Liver (tissue), 8 donors: ENCODE measurements at regions not wholly inside any gene's neighbourhood (a gene's known extent, or its start where the extent isn't known, plus 50 kb on each side); places are given as distances from the start of the nearest gene placed in this dataset.

Experiments used
- DNase-seq: peaks from one replicate; pipeline ENCODE4 v3.0.0-alpha.2; 2017; ENCODE audit warnings: low spot score
- H3K27ac ChIP-seq, 2 donors: one replicate each; pipeline ENCODE4 v1.7.0; 2013; ENCODE audit warnings: inconsistent platforms in 2 of 2, low read length in 2 of 2, control low read depth in 1 of 2, low read depth in 1 of 2, mild to moderate bottlenecking in 1 of 2
- H3K27me3 ChIP-seq, 4 donors: one replicate each; pipeline versions ENCODE4 v1.6.1 to v1.7.0; 2013; ENCODE audit warnings: low read length in 3 of 4, inconsistent platforms in 1 of 4, mild to moderate bottlenecking in 1 of 4, moderate library complexity in 1 of 4; ENCODE audit not compliant: control insufficient read depth in 4 of 4, insufficient read depth in 4 of 4
- H3K36me3 ChIP-seq, 4 donors: one replicate each; pipeline versions ENCODE4 v1.6.1 to v1.7.0; 2013; ENCODE audit warnings: low read length in 3 of 4, mild to moderate bottlenecking in 3 of 4, low read depth in 1 of 4, moderate library complexity in 1 of 4; ENCODE audit not compliant: control insufficient read depth in 4 of 4, insufficient read depth in 3 of 4
- H3K4me1 ChIP-seq, 4 donors: one replicate each; pipeline versions ENCODE4 v1.6.1 to v1.7.0; 2013; ENCODE audit warnings: low read length in 3 of 4, mild to moderate bottlenecking in 3 of 4, moderate library complexity in 1 of 4; ENCODE audit not compliant: control insufficient read depth in 4 of 4, insufficient read depth in 4 of 4
- H3K4me3 ChIP-seq, 3 donors: one replicate each; pipeline versions ENCODE4 v1.6.1 to v1.7.0; 2013; ENCODE audit warnings: low read length in 3 of 3, control low read depth in 1 of 3, low read depth in 1 of 3, mild to moderate bottlenecking in 1 of 3
- H3K9ac ChIP-seq, 2 donors: one replicate each; pipeline ENCODE4 v1.7.0; 2013; ENCODE audit warnings: low read length in 2 of 2, mild to moderate bottlenecking in 2 of 2, moderate library complexity in 2 of 2, control low read depth in 1 of 2, low read depth in 1 of 2
- H3K9me3 ChIP-seq, 4 donors: one replicate each; pipeline versions ENCODE4 v1.6.1 to v1.7.0; 2013; ENCODE audit warnings: low read length in 3 of 4; ENCODE audit not compliant: control insufficient read depth in 4 of 4
- ATF3 ChIP-seq: IDR thresholded peaks from 2 replicates; pipeline ENCODE4 v1.6.1; 2016; ENCODE audit warnings: antibody characterized with exemption
- EGR1 ChIP-seq, 2 donors: IDR thresholded peaks; 2 replicates each; pipeline ENCODE4 v1.6.1; 2016 to 2018; ENCODE audit warnings: antibody characterized with exemption in 2 of 2, low read depth in 2 of 2
- FOXA1 ChIP-seq: IDR thresholded peaks from 2 replicates; pipeline ENCODE4 v1.6.1; 2016; ENCODE audit warnings: antibody characterized with exemption
- FOXA2 ChIP-seq: IDR thresholded peaks from 2 replicates; pipeline ENCODE4 v1.6.1; 2016; ENCODE audit warnings: antibody characterized with exemption
- GABPA ChIP-seq, 2 donors: IDR thresholded peaks in 1 of 2; conservative IDR thresholded peaks in 1 of 2; 2 replicates each; pipeline ENCODE4 v1.6.1; 2016; ENCODE audit warnings: antibody characterized with exemption in 2 of 2, mild to moderate bottlenecking in 1 of 2, moderate library complexity in 1 of 2
- HNF4A ChIP-seq, 2 donors: conservative IDR thresholded peaks; 2 replicates each; pipeline ENCODE4 v1.6.1; 2016; ENCODE audit warnings: antibody characterized with exemption in 2 of 2, mild to moderate bottlenecking in 2 of 2
- HNF4G ChIP-seq: IDR thresholded peaks from 2 replicates; pipeline ENCODE4 v1.6.1; 2016; ENCODE audit warnings: antibody characterized with exemption
- JUND ChIP-seq, 2 donors: IDR thresholded peaks; 2 replicates each; pipeline ENCODE4 v1.6.1; 2016; ENCODE audit warnings: antibody characterized with exemption in 2 of 2
- NR2F2 ChIP-seq: IDR thresholded peaks from 2 replicates; pipeline ENCODE4 v1.6.1; 2016; ENCODE audit warnings: antibody characterized with exemption
- RAD21 ChIP-seq, 2 donors: IDR thresholded peaks; 2 replicates each; pipeline ENCODE4 v1.6.1; 2016; ENCODE audit warnings: antibody characterized with exemption in 2 of 2, mild to moderate bottlenecking in 2 of 2
- REST ChIP-seq: IDR thresholded peaks from 2 replicates; pipeline ENCODE4 v1.6.1; 2016; ENCODE audit warnings: antibody characterized with exemption, mild to moderate bottlenecking
- RXRA ChIP-seq, 2 donors: IDR thresholded peaks; 2 replicates each; pipeline ENCODE4 v1.6.1; 2017 to 2018; ENCODE audit warnings: antibody characterized with exemption in 2 of 2, mild to moderate bottlenecking in 1 of 2
- SP1 ChIP-seq: IDR thresholded peaks from 2 replicates; pipeline ENCODE4 v1.6.1; 2018; ENCODE audit warnings: antibody characterized with exemption, mild to moderate bottlenecking
- TAF1 ChIP-seq: conservative IDR thresholded peaks from 2 replicates; pipeline ENCODE4 v1.6.1; 2016; ENCODE audit warnings: antibody characterized with exemption, mild to moderate bottlenecking
- YY1 ChIP-seq: IDR thresholded peaks from 2 replicates; pipeline ENCODE4 v1.6.1; 2016; ENCODE audit warnings: antibody characterized with exemption, mild to moderate bottlenecking
- ZBTB33 ChIP-seq: IDR thresholded peaks from 2 replicates; pipeline ENCODE4 v1.6.1; 2016; ENCODE audit warnings: antibody characterized with exemption
- WGBS: extraction: QIAGEN DNeasy Blood & Tissue Kit; methylation state at CpG from one replicate; pipeline ENCODE4 v1.1.7; 2013; 5-methylcytosine and 5-hydroxymethylcytosine counted together
- TF ChIP-seq, protein P1 (sequence below): IDR thresholded peaks from 2 replicates; pipeline ENCODE4 v1.6.1; 2016; ENCODE audit warnings: antibody characterized with exemption
- TF ChIP-seq, protein P2 (sequence below): fragments of 150-350 bp; IDR thresholded peaks from 2 replicates; pipeline ENCODE4 v1.5.1; 2017; ENCODE audit warnings: improper control_type of control experiment, low read depth, low read length; ENCODE audit not compliant: missing input control
- donor health status: healthy.
- donor health status: healthy.
- donor health status: healthy.
- donor health status: healthy.
- donor health status: healthy.

- no peak overlapping the region for H3K4me3 ChIP-seq
- H3K36me3 ChIP-seq = no peaks in the 10 kb centered on the region
- no peak overlapping the region for H3K9ac ChIP-seq
- no peak for DNase-seq
- WGBS = 73% methylated on average over 4 of the region's 4 CpGs
- no peaks in the 10 kb centered on the region for H3K4me1 ChIP-seq
- no peak overlapping the region for H3K27ac ChIP-seq
- H3K27me3 ChIP-seq = no peaks in the 10 kb centered on the region
- TF ChIP-seq FOXA1 (no peak), NR2F2 (no peak), HNF4A (conservative IDR thresholded peaks at IDR 0.05) (no peak), JUND (IDR thresholded peaks at IDR 0.05) (no peak), RAD21 (IDR thresholded peaks at IDR 0.05) (no peak), FOXA2 (no peak), ATF3 (no peak), SP1 (no peak), ZBTB33 (no peak), EGR1 (IDR thresholded peaks at IDR 0.05; ENCODE audit: low read depth in 2 of 2) (no peak), REST (no peak), YY1 (no peak), HNF4G (no peak), RXRA (IDR thresholded peaks at IDR 0.05) (no peak), GABPA (IDR thresholded peaks at IDR 0.05 in 1 of 2, conservative IDR thresholded peaks at IDR 0.05 in 1 of 2) (no peak)
- TF ChIP-seq, protein P1, sequence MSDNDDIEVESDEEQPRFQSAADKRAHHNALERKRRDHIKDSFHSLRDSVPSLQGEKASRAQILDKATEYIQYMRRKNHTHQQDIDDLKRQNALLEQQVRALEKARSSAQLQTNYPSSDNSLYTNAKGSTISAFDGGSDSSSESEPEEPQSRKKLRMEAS = no peak
- H3K9me3 ChIP-seq = no peaks in the 10 kb centered on the region
Measured at GRCh38 chr3:95719481-95719880, 1094.9 kb upstream of the EPHA6 start.

DNA sequence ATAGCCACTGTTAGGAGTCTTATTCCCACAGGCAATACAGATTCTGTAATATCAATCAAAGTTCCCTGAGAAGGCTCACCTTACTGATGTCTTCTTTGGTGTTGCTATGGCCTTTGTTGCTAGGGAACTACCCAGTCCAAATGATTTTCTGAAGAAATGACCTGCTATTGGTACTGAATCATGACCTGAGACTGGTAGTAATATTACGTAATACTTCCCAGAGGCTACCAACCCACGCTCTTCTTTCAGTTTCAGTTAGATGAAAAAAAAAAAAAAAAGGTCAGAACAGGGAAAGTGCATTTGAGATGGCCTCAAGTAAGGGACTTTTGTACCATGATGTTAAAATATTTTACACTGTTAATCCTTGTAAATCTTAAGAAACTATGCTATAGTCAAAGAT lies 1092.5 kb upstream of the EPHA6 start:
- no peaks in the 10 kb centered on the region for H3K4me1 ChIP-seq
- TF ChIP-seq NR2F2 = no peak
- no peak for TF ChIP-seq REST
- no peak for TF ChIP-seq SP1
- no peak for TF ChIP-seq GABPA (IDR thresholded peaks at IDR 0.05 in 1 of 2, conservative IDR thresholded peaks at IDR 0.05 in 1 of 2)
- TF ChIP-seq TAF1 = no peak
- TF ChIP-seq EGR1 (IDR thresholded peaks at IDR 0.05; ENCODE audit: low read depth in 2 of 2) = no peak
- no peak for TF ChIP-seq ATF3
- TF ChIP-seq, protein P2, sequence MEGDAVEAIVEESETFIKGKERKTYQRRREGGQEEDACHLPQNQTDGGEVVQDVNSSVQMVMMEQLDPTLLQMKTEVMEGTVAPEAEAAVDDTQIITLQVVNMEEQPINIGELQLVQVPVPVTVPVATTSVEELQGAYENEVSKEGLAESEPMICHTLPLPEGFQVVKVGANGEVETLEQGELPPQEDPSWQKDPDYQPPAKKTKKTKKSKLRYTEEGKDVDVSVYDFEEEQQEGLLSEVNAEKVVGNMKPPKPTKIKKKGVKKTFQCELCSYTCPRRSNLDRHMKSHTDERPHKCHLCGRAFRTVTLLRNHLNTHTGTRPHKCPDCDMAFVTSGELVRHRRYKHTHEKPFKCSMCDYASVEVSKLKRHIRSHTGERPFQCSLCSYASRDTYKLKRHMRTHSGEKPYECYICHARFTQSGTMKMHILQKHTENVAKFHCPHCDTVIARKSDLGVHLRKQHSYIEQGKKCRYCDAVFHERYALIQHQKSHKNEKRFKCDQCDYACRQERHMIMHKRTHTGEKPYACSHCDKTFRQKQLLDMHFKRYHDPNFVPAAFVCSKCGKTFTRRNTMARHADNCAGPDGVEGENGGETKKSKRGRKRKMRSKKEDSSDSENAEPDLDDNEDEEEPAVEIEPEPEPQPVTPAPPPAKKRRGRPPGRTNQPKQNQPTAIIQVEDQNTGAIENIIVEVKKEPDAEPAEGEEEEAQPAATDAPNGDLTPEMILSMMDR = no peak
- TF ChIP-seq FOXA2 = no peak
- TF ChIP-seq, protein P1 = no peak
- no peak for TF ChIP-seq RAD21 (IDR thresholded peaks at IDR 0.05)
- TF ChIP-seq HNF4A (conservative IDR thresholded peaks at IDR 0.05) = no peak
- TF ChIP-seq HNF4G = no peak
- 43% methylated on average over 2 of the region's 2 CpGs for WGBS
- no peak overlapping the region for H3K4me3 ChIP-seq
- no peaks in the 10 kb centered on the region for H3K9me3 ChIP-seq
- no peak for DNase-seq
- H3K9ac ChIP-seq = no peak overlapping the region
- no peaks in the 10 kb centered on the region for H3K27me3 ChIP-seq
- H3K27ac ChIP-seq = no peak overlapping the region
- no peaks in the 10 kb centered on the region for H3K36me3 ChIP-seq
